SK-N-MC (cell line): ENCODE measurements at regions not wholly inside any gene's neighbourhood (a gene's known extent, or its start where the extent isn't known, plus 50 kb on each side); places are given as distances from the start of the nearest gene placed in this dataset.

ENCODE experiments used
- EZH2 ChIP-seq: fragments of 200-600 bp; sonication (generic); IDR thresholded peaks from one replicate; pipeline ENCODE4 v1.6.1; 2017; ENCODE audit warnings: antibody characterized with exemption
- POLR2AphosphoS5 ChIP-seq: IDR thresholded peaks from 2 replicates; pipeline ENCODE4 v1.6.1; 2012; ENCODE audit warnings: mild to moderate bottlenecking, low read depth, low read length, borderline replicate concordance

GRCh38 chr2:149989447-149990063, 402.0 kb upstream of the MMADHC start:
- TF ChIP-seq EZH2 (no peak), POLR2AphosphoS5 (no peak)
